ENCODE measurements at regions not wholly inside any gene's neighbourhood (a gene's known extent, or its start where the extent isn't known, plus 50 kb on each side); places are given as distances from the start of the nearest gene placed in this dataset.

GRCh38 chr13:109636736-109637135, 149.6 kb downstream of the IRS2 start:
- H3K9me3 Mint-ChIP-seq: peaks cover 56% of the 10 kb centered on the region
- no peak for ATAC-seq
- POLR2A ChIA-PET: no interaction called here
- H3K4me1 Mint-ChIP-seq: no peaks in the 10 kb centered on the region
- H3K27ac Mint-ChIP-seq: no peak overlapping the region
- no peak for DNase-seq (ENCODE audit: low spot score)
- TF ChIP-seq ZNF138 (CRISPR knock-in tag; conservative IDR thresholded peaks at IDR 0.05): no peak
- TF ChIP-seq ZNF317 (CRISPR knock-in tag; IDR thresholded peaks at IDR 0.05; ENCODE audit: borderline replicate concordance, low read depth): no peak
- no peak for TF ChIP-seq ARID4B (CRISPR knock-in tag; IDR thresholded peaks at IDR 0.05; ENCODE audit: borderline replicate concordance)
- TF ChIP-seq NR2C2 (CRISPR knock-in tag; IDR thresholded peaks at IDR 0.05): no peak
- TF ChIP-seq TEAD4 (CRISPR knock-in tag; IDR thresholded peaks at IDR 0.05): no peak
- no peak for TF ChIP-seq ATF6 (CRISPR knock-in tag; IDR thresholded peaks at IDR 0.05)
- no peak for TF ChIP-seq MAX (CRISPR knock-in tag; IDR thresholded peaks at IDR 0.05)
- TF ChIP-seq FOXP1 (CRISPR knock-in tag; IDR thresholded peaks at IDR 0.05; ENCODE audit: borderline replicate concordance): no peak
- no peak for TF ChIP-seq TEAD1 (CRISPR knock-in tag; IDR thresholded peaks at IDR 0.05)
- TF ChIP-seq GTF2I (CRISPR knock-in tag; conservative IDR thresholded peaks at IDR 0.05): no peak
- no peak for TF ChIP-seq ZNF512 (CRISPR knock-in tag; IDR thresholded peaks at IDR 0.05; ENCODE audit: borderline replicate concordance)
- TF ChIP-seq ZBTB43 (CRISPR knock-in tag; IDR thresholded peaks at IDR 0.05): no peak
- TF ChIP-seq ZMAT4 (CRISPR knock-in tag; IDR thresholded peaks at IDR 0.05): no peak
- no peak for TF ChIP-seq CTCF (IDR thresholded peaks at IDR 0.05)
- no peak for TF ChIP-seq ZNF281 (CRISPR knock-in tag; IDR thresholded peaks at IDR 0.05)
- TF ChIP-seq JUN (CRISPR knock-in tag; IDR thresholded peaks at IDR 0.05): no peak
- no peak for TF ChIP-seq ATF1 (CRISPR knock-in tag; IDR thresholded peaks at IDR 0.05)
- no peak for TF ChIP-seq EMX1 (CRISPR knock-in tag; IDR thresholded peaks at IDR 0.05)
- TF ChIP-seq IRF1 (CRISPR knock-in tag; IDR thresholded peaks at IDR 0.05): no peak
- TF ChIP-seq ELF4 (CRISPR knock-in tag; IDR thresholded peaks at IDR 0.05; ENCODE audit: low read depth): no peak
- H3K36me3 Mint-ChIP-seq: peaks cover 31% of the 10 kb centered on the region
- peaks cover 2% of the 10 kb centered on the region; the same call in 1 of the 2 replicates for H3K27me3 Mint-ChIP-seq (ENCODE audit: low read depth)
- CTCF ChIA-PET: interaction anchor here (1.1 kb wide), 1 partner anchor 675 kb away, joined by 3 read pairs; no protein-coding TSS in a partner anchor
- no peak overlapping the region for H3K4me3 Mint-ChIP-seq
